ENCODE measurements at regions not wholly inside any gene's neighbourhood (a gene's known extent, or its start where the extent isn't known, plus 50 kb on each side); places are given as distances from the start of the nearest gene placed in this dataset.

DNA sequence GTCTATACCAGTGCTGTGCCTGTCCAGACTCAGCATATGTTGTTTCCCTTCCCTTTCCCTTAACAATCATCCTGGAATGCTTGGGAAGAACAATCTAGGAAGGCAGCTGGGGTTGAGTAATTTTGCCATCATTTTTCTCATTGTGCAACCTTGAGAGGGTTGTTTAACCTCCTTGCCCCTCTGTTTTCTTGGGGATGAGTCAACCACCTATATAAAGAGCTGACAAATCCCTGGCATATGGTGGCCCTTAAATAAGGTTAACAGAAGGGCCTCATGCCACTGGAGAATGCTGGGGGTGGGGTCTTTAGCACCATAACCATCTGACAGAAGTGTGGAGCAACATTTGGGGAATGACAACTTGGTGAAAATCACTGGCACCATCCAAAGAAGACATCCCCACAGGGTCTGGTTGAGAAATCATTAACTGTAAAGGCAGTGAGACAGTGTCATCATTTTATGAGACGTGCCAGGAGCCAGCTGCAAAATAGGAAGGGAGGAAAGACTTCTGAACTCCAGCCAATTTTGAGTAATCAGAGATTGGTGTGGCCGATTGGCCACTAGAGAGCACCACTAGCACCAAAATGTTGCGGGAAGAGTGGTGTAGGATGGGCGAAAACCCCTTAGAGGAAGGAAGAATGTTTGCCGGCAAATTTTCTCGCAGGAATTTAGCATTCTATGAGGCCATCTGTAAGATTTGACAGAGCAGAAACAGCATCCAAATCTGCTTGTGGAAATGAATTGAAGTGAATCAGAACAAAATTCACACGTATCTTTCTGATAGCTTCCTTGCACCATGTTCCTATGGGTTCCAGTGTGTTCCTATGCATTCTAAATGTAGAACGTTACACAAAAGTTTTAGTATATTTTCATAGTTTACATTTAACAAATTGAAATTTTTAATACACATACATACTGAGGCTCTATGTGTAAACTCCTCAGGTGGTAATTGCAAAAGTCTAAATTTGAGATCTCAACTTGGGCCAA is 113.8 kb downstream of the MSX2 start:
- Histone ChIP-seq H3K4me1 (ENCODE audit: control insufficient read depth in 1 of 2, insufficient read depth in 1 of 2, low read depth in 1 of 2, low read length in 1 of 2) (no peaks in the 10 kb centered on the region), H3K27me3 (peaks cover 13% of the 10 kb centered on the region), H3K4me3 (ENCODE audit: low read depth in 1 of 2, low read length in 1 of 2) (no peak overlapping the region), H3K36me3 (no peaks in the 10 kb centered on the region), H3K27ac (no peak overlapping the region), H3K9me3 (no peaks in the 10 kb centered on the region)
- TF ChIP-seq, protein P1, sequence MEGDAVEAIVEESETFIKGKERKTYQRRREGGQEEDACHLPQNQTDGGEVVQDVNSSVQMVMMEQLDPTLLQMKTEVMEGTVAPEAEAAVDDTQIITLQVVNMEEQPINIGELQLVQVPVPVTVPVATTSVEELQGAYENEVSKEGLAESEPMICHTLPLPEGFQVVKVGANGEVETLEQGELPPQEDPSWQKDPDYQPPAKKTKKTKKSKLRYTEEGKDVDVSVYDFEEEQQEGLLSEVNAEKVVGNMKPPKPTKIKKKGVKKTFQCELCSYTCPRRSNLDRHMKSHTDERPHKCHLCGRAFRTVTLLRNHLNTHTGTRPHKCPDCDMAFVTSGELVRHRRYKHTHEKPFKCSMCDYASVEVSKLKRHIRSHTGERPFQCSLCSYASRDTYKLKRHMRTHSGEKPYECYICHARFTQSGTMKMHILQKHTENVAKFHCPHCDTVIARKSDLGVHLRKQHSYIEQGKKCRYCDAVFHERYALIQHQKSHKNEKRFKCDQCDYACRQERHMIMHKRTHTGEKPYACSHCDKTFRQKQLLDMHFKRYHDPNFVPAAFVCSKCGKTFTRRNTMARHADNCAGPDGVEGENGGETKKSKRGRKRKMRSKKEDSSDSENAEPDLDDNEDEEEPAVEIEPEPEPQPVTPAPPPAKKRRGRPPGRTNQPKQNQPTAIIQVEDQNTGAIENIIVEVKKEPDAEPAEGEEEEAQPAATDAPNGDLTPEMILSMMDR (IDR thresholded peaks at IDR 0.05), result no peak

DNA sequence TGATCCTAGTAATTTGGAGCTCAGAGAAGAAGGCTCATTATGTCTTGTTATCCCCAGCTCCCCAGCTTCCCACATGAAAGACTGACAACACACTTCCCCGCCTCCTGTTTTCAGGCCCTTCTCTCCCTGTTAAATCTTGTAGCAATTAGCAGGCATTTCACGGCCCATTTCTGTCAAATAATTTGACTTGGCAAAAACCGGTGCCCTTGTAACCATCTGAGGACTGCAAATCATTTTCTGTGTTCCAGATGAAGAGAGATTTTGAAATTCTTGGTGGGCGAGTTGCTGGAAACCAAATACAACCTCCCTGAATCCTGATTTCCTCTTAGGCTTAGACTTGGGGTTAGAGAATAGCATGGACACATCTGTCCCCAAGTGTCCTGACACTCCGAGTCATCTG is 109.7 kb downstream of the MSX2 start:
- no peaks in the 10 kb centered on the region for H3K4me1 ChIP-seq (ENCODE audit: control insufficient read depth in 1 of 2, insufficient read depth in 1 of 2, low read depth in 1 of 2, low read length in 1 of 2)
- peaks cover 13% of the 10 kb centered on the region for H3K27me3 ChIP-seq
- no peaks in the 10 kb centered on the region for H3K36me3 ChIP-seq
- no peaks in the 10 kb centered on the region for H3K9me3 ChIP-seq
- H3K27ac ChIP-seq, result no peak overlapping the region
- TF ChIP-seq, protein P1 (IDR thresholded peaks at IDR 0.05), result no peak
- no peak overlapping the region for H3K4me3 ChIP-seq (ENCODE audit: low read depth in 1 of 2, low read length in 1 of 2)

DNA sequence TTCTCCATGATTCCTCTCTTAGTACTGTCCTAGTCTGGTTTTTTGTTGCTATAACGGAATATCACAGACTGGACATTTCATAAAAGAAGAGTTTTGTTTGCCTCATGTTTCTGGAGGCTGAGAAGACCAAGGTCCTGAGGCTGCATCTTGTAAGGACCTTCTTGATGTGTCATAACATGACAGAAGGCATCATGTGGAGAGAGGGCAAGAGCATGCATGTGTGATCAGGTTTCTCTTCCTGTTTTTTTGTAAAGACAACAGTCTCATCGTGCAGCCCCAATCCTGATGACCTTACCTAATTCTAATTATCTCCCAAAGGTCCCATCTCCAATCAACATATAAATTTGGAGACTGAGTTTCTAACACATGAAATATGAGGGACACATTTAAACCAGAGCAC is 108.4 kb downstream of the MSX2 start:
- TF ChIP-seq, protein P1 (IDR thresholded peaks at IDR 0.05), result no peak
- H3K4me1 ChIP-seq (ENCODE audit: control insufficient read depth in 1 of 2, insufficient read depth in 1 of 2, low read depth in 1 of 2, low read length in 1 of 2), result no peaks in the 10 kb centered on the region

DNA sequence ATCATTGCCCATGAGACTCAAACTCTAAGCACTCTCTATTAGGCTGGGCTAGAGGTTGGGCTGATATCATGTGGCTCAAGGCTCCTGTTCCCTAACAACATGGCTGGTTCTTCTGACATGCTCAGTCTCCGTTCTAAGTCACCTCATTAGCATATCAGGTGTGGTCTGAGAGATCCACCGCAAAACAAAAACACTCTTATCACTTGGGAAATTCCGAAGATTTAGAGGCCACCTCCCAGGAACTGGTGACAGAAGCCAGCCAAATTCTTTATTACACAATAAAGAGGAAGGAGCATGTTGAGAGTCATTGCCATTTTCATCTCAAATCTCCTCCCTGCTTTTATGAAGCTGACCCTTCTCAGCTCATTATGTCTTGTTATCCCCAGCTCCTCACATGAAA is 107.6 kb downstream of the MSX2 start:
- Histone ChIP-seq H3K9me3 (no peaks in the 10 kb centered on the region), H3K4me1 (ENCODE audit: control insufficient read depth in 1 of 2, insufficient read depth in 1 of 2, low read depth in 1 of 2, low read length in 1 of 2) (no peaks in the 10 kb centered on the region), H3K27ac (no peak overlapping the region), H3K4me3 (ENCODE audit: low read depth in 1 of 2, low read length in 1 of 2) (no peak overlapping the region), H3K27me3 (no peaks in the 10 kb centered on the region), H3K36me3 (no peaks in the 10 kb centered on the region)
- TF ChIP-seq, protein P1 (IDR thresholded peaks at IDR 0.05), result no peak

More for the DNA sequence above, 108.4 kb downstream of the MSX2 start:
- Histone ChIP-seq H3K27ac (no peak overlapping the region), H3K36me3 (no peaks in the 10 kb centered on the region), H3K27me3 (peaks cover 4% of the 10 kb centered on the region), H3K4me3 (ENCODE audit: low read depth in 1 of 2, low read length in 1 of 2) (no peak overlapping the region), H3K9me3 (no peaks in the 10 kb centered on the region)

DNA sequence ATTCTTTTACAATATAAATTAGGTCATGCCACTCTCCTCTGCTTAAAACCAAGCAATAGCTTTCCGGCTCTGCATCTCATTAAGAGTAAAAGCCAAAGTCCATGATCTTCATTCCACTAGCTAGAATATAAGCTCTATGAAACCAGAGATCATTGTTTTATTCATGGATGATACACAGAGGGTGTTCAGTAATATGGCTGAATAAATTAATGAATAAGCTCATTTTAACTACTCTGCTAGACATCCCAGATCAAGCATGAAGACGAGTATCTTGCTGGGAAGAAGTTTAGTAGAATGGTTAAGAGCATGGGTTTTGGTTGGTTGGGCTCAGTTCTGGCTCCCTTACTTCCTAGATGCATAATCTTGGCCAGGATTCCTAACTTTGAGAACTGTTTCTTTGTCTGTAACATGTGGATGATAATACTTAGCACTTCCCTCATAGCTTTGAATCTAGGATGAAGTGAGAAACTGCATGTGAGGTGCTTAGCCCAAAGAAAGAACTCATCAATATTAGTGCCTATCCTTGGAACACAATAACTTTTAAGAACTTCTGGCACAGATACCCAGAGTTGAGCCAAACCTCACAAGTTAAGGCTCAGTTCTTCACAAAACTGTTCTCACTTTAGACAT is 106.8 kb downstream of the MSX2 start:
- Histone ChIP-seq H3K9me3 (no peaks in the 10 kb centered on the region), H3K4me1 (ENCODE audit: control insufficient read depth in 1 of 2, insufficient read depth in 1 of 2, low read depth in 1 of 2, low read length in 1 of 2) (no peaks in the 10 kb centered on the region), H3K27ac (no peak overlapping the region), H3K36me3 (no peaks in the 10 kb centered on the region), H3K27me3 (no peaks in the 10 kb centered on the region), H3K4me3 (ENCODE audit: low read depth in 1 of 2, low read length in 1 of 2) (no peak overlapping the region)
- TF ChIP-seq, protein P1 (IDR thresholded peaks at IDR 0.05), result no peak
